ENCODE measurements at regions not wholly inside any gene's neighbourhood (a gene's known extent, or its start where the extent isn't known, plus 50 kb on each side); places are given as distances from the start of the nearest gene placed in this dataset.
A peak's percentile ranks its signal among the peaks of the same experiment; 100 is the strongest.
"Not testable (repeated sequence)": the region's sequence is repeated elsewhere in the genome, so short reads cannot be mapped to it uniquely, and the experiment has no call there.

- no peak for DNase-seq
Measured at GRCh38 chr6:4447639-4448330, 312.4 kb upstream of the ECI2 start.

DNA sequence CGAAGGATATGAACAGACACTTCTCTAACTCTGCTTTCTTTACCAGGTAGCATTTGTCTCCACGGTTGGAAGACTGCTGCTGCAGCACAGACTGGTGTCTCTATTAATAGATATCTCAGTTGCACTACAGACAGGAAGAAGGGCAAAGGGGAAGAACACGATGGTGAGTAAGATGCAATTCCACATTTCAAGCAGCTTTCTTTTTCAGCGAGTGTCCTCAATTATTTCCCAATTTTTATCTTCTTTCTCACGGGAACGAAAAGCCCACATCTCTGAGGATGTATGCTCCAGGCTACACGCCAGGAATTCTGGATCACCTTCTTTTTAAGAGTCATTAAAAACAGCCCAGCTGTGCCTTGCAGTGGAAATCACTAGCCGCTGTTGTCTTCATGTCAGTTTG lies 311.6 kb upstream of the ECI2 start:
- no peak for DNase-seq

DNA sequence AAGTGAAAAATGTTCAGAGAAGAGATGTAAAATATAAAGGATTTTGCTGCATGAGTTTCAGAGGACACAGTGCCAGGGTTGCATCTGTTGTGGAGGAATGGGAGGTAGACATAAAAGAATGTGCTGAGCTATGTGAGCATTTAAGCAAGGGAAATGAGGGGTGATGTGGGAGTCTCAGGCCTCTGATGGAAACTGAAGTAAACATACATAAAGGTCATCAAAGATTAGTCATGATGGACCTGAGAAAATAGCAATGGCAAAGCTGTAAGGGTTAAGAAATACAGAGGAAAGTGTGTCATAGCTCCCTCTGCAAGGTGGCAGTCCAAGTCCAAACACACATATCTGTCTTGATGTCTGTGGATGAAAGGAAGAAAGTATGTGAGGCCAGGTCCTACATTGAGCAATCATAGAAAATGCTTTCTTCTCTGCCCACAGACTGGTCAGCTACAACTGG lies 306.6 kb upstream of the ECI2 start:
- no peak for DNase-seq

- DNase-seq, result no peak
Measured at GRCh38 chr6:4439159-4439558, 303.8 kb upstream of the ECI2 start.

GRCh38 chr6:4437342-4437741 lies 302.0 kb upstream of the ECI2 start:
- DNase-seq, result no peak

GRCh38 chr6:4435981-4436445 lies 300.6 kb upstream of the ECI2 start:
- DNase-seq, result no peak

- DNase-seq, result no peak
Measured at GRCh38 chr6:4434655-4435054, 299.3 kb upstream of the ECI2 start.

GRCh38 chr6:4433199-4433598 lies 297.8 kb upstream of the ECI2 start:
- no peak for DNase-seq

- no peak for DNase-seq
Measured at GRCh38 chr6:4426968-4427367, 291.6 kb upstream of the ECI2 start.

DNA sequence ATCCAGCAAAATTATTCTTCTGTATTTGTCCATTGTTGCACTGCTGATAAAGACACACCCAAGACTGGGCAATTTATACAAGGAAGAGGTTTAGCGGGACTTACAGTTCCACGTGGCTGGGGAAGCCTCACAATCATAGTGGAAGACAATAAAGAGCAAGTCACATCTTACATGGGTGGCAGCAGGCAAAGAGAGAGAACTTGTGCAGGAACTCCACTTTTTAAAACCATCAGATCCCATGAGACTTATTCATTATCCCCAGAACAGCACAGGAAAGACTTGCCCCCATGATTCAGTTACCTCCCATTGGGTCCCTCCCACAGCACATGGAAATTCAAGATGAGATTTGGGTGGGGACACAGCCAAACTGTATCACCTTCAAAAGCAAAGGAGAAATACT lies 286.5 kb upstream of the ECI2 start:
- no peak for DNase-seq

DNA sequence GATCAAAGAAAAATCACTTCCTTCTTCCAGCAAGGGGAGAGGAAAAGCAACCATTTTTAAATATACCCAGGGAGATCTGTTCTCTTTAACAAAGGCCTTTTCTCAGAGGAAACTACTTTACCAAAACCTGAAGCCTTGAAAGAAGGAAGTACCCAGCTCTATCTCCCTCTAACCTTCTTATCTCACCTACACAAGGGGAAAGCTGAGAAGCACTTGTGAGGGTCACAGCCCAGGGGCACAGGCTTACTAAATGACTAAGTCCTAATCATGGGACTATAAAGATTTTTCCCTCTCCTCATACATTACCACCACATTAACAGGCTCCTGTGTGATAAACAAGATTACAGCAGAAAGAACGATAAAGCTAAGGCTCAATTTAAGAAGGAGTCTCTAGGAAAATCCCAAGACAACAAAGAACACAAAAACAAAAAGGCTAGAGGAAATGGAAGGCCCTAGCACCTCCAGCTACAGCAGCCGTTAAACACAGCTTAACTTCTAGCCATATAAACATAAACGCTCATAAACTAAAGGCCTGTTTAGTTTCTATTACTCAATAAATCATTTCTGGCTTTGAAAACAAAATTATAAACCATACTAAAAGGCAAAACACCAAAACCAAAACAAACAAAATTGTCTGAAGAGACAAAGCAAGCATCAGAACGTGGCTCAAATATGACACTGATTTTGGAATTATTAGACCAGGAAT lies 284.9 kb upstream of the ECI2 start:
- DNase-seq, result no peak

GRCh38 chr6:4415549-4415948 lies 280.2 kb upstream of the ECI2 start:
- DNase-seq, result no peak

- not testable (repeated sequence) for DNase-seq
Measured at GRCh38 chr6:4414078-4414477, 278.7 kb upstream of the ECI2 start.

- no peak for DNase-seq
Measured at GRCh38 chr6:4413073-4413472, 277.7 kb upstream of the ECI2 start.

GRCh38 chr6:4412488-4412887 lies 277.1 kb upstream of the ECI2 start:
- DNase-seq, result no peak

GRCh38 chr6:4412077-4412476 lies 276.7 kb upstream of the ECI2 start:
- no peak for DNase-seq

GRCh38 chr6:4407710-4408109 lies 272.3 kb upstream of the ECI2 start:
- DNase-seq, result peak in 1 of 2 donors; percentile 2

- no peak for DNase-seq
Measured at GRCh38 chr6:4405621-4406212, 270.3 kb upstream of the ECI2 start.

DNA sequence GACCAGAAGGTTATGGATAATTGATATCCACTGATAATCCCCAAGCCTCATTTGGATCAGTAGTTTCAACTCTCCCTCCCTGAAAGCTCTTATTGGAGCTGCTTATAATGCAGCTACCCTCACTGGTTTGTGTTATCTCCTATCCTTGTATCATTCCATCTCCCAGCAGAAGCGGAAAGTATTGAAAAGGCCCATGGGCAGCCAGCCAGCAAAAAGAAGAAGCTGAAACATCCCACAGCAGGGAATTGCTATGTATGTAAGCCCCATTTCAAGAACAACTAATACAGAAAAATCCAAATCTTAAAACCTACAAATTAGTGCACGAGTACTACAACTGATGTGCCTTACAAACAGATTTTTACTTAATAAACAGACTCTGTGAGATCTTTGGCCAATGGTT lies 269.0 kb upstream of the ECI2 start:
- no peak for DNase-seq

GRCh38 chr6:4403828-4404227 lies 268.5 kb upstream of the ECI2 start:
- DNase-seq, result no peak

GRCh38 chr6:4403023-4403752 lies 267.8 kb upstream of the ECI2 start:
- no peak for DNase-seq

DNA sequence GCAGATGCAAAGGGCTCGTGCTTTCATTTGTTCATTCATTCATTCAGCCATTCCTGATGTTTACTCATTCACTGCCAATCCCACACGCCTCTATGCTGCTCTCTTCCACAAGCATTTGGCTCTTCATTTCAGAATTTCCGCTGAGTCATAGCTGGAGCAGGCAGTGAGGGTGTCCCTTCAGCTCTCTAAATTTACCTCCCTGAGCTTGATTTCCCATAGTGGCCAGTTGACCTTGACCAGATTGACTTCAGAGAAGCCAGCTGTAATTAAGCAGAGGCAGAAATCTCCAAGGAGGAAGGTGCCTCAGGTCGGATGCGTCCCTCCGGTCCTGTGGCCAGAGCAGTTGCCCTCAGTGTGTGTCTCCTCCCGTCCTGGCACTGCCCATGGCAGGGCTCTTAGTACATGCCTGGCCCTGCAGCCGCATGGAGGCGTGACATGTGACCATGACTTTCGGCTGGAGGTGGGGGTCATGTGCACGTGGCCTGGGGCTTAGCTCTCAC lies 267.2 kb upstream of the ECI2 start:
- DNase-seq, result no peak
